ENCODE measurements at regions not wholly inside any gene's neighbourhood (a gene's known extent, or its start where the extent isn't known, plus 50 kb on each side); places are given as distances from the start of the nearest gene placed in this dataset.
A peak's percentile ranks its signal among the peaks of the same experiment; 100 is the strongest.

GRCh38 chr1:87179851-87180519 lies 148.7 kb upstream of the LMO4 start (continued):
- TF ChIP-seq PHF20 (IDR thresholded peaks at IDR 0.05; ENCODE audit: partially characterized antibody) (no peak), SMARCA5 (IDR thresholded peaks at IDR 0.05) (no peak), BDP1 (IDR thresholded peaks at IDR 0.05; ENCODE audit: insufficient read depth, insufficient read length) (no peak), SREBF2 (CRISPR knock-in tag; IDR thresholded peaks at IDR 0.05) (no peak), SMARCE1 (IDR thresholded peaks at IDR 0.05) (peak; percentile 92), CHD2 (IDR thresholded peaks at IDR 0.05; ENCODE audit: low read depth, low read length) (no peak), HDAC8 (tag; IDR thresholded peaks at IDR 0.05) (no peak), KHSRP (IDR thresholded peaks at IDR 0.05) (peak; percentile 58; the same call in 1 of the 2 replicates), HDAC2 (IDR thresholded peaks at IDR 0.05) (peak; percentile 97), CBX2 (IDR thresholded peaks at IDR 0.05; ENCODE audit: insufficient read depth, low read length, poor library complexity, severe bottlenecking) (no peak), CBX8 (IDR thresholded peaks at IDR 0.05; ENCODE audit: borderline replicate concordance, extremely low read depth, low read depth, low read length, poor library complexity, severe bottlenecking) (no peak), ILF3 (IDR thresholded peaks at IDR 0.05; ENCODE audit: borderline replicate concordance) (no peak), ZNF140 (CRISPR knock-in tag; IDR thresholded peaks at IDR 0.05) (no peak)
- TF ChIP-seq, protein P1, sequence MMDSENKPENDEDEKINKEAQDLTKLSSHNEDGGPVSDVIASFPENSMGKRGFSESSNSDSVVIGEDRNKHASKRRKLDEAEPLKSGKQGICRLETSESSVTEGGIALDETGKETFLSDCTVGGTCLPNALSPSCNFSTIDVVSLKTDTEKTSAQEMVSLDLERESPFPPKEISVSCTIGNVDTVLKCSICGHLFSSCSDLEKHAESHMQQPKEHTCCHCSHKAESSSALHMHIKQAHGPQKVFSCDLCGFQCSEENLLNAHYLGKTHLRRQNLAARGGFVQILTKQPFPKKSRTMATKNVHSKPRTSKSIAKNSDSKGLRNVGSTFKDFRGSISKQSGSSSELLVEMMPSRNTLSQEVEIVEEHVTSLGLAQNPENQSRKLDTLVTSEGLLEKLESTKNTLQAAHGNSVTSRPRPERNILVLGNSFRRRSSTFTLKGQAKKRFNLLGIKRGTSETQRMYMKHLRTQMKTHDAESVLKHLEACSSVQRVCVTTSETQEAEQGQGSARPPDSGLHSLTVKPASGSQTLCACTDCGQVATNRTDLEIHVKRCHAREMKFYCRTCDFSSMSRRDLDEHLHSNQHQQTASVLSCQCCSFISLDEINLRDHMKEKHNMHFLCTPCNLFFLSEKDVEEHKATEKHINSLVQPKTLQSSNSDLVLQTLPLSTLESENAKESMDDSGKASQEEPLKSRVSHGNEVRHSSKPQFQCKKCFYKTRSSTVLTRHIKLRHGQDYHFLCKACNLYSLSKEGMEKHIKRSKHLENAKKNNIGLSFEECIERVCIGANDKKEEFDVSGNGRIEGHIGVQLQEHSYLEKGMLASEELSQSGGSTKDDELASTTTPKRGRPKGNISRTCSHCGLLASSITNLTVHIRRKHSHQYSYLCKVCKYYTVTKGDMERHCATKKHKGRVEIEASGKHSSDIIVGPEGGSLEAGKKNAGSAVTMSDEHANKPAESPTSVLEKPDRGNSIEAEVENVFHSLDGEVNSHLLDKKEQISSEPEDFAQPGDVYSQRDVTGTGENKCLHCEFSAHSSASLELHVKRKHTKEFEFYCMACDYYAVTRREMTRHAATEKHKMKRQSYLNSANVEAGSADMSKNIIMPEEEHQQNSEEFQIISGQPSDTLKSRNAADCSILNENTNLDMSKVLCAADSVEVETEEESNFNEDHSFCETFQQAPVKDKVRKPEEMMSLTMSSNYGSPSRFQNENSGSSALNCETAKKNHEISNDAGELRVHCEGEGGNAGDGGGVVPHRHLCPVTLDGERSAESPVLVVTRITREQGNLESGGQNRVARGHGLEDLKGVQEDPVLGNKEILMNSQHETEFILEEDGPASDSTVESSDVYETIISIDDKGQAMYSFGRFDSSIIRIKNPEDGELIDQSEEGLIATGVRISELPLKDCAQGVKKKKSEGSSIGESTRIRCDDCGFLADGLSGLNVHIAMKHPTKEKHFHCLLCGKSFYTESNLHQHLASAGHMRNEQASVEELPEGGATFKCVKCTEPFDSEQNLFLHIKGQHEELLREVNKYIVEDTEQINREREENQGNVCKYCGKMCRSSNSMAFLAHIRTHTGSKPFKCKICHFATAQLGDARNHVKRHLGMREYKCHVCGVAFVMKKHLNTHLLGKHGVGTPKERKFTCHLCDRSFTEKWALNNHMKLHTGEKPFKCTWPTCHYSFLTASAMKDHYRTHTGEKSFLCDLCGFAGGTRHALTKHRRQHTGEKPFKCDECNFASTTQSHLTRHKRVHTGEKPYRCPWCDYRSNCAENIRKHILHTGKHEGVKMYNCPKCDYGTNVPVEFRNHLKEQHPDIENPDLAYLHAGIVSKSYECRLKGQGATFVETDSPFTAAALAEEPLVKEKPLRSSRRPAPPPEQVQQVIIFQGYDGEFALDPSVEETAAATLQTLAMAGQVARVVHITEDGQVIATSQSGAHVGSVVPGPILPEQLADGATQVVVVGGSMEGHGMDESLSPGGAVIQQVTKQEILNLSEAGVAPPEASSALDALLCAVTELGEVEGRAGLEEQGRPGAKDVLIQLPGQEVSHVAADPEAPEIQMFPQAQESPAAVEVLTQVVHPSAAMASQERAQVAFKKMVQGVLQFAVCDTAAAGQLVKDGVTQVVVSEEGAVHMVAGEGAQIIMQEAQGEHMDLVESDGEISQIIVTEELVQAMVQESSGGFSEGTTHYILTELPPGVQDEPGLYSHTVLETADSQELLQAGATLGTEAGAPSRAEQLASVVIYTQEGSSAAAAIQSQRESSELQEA (IDR thresholded peaks at IDR 0.05; ENCODE audit: low read depth): no peak
- TF ChIP-seq, protein P2, sequence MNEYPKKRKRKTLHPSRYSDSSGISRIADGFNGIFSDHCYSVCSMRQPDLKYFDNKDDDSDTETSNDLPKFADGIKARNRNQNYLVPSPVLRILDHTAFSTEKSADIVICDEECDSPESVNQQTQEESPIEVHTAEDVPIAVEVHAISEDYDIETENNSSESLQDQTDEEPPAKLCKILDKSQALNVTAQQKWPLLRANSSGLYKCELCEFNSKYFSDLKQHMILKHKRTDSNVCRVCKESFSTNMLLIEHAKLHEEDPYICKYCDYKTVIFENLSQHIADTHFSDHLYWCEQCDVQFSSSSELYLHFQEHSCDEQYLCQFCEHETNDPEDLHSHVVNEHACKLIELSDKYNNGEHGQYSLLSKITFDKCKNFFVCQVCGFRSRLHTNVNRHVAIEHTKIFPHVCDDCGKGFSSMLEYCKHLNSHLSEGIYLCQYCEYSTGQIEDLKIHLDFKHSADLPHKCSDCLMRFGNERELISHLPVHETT (CRISPR knock-in tag; conservative IDR thresholded peaks at IDR 0.05 in 1 of 2, IDR thresholded peaks at IDR 0.05 in 1 of 2): peak in 1 of 2 experiments; percentile 93; a peak in 2 of 4 replicates
- TF ChIP-seq, protein P3, sequence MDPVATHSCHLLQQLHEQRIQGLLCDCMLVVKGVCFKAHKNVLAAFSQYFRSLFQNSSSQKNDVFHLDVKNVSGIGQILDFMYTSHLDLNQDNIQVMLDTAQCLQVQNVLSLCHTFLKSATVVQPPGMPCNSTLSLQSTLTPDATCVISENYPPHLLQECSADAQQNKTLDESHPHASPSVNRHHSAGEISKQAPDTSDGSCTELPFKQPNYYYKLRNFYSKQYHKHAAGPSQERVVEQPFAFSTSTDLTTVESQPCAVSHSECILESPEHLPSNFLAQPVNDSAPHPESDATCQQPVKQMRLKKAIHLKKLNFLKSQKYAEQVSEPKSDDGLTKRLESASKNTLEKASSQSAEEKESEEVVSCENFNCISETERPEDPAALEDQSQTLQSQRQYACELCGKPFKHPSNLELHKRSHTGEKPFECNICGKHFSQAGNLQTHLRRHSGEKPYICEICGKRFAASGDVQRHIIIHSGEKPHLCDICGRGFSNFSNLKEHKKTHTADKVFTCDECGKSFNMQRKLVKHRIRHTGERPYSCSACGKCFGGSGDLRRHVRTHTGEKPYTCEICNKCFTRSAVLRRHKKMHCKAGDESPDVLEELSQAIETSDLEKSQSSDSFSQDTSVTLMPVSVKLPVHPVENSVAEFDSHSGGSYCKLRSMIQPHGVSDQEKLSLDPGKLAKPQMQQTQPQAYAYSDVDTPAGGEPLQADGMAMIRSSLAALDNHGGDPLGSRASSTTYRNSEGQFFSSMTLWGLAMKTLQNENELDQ (CRISPR knock-in tag; IDR thresholded peaks at IDR 0.05; ENCODE audit: borderline replicate concordance): no peak
